Activated B cell treated with CpG ODN at 0.5 μM for 24 hours (primary cell): ENCODE measurements at regions not wholly inside any gene's neighbourhood (a gene's known extent, or its start where the extent isn't known, plus 50 kb on each side); places are given as distances from the start of the nearest gene placed in this dataset.

Experiments
- ATAC-seq: fragments of 200-7000 bp; cut with Tn5 transposase; one replicate; pipeline ENCODE4 v1.10.0; 2021; ENCODE audit warnings: low read depth, mild to moderate bottlenecking, moderate library complexity
- CTCF ChIA-PET: fragments of 350-600 bp; sonication (Branson Sonifier 250); formaldehyde crosslinking; loops from one replicate; lab custom pipeline; 2021; ENCODE audit warnings: antibody characterized with exemption; lab: Charles Lee
- POLR2A ChIA-PET: fragments of 350-600 bp; sonication (Branson Sonifier 250); formaldehyde crosslinking; loops from one replicate; lab custom pipeline; 2021; ENCODE audit warnings: antibody characterized with exemption; lab: Charles Lee
- DNase-seq: peaks from one replicate; pipeline ENCODE4 v3.0.0; 2022
- H3K27ac Mint-ChIP-seq: one replicate; pipeline ENCODE4 v1.8.0; 2020; ENCODE audit warnings: mixed read lengths
- H3K27me3 Mint-ChIP-seq: one replicate; pipeline ENCODE4 v1.8.0; 2021; ENCODE audit warnings: mixed read lengths
- H3K36me3 Mint-ChIP-seq: one replicate; pipeline ENCODE4 v1.8.0; 2021; ENCODE audit warnings: low read depth, mixed read lengths
- H3K4me1 Mint-ChIP-seq: one replicate; pipeline ENCODE4 v1.8.0; 2021; ENCODE audit warnings: mixed read lengths
- H3K4me3 Mint-ChIP-seq: one replicate; pipeline ENCODE4 v1.8.0; 2020; ENCODE audit warnings: mild to moderate bottlenecking, mixed read lengths
- H3K9me3 Mint-ChIP-seq: one replicate; pipeline ENCODE4 v1.8.0; 2020; ENCODE audit warnings: mixed read lengths
- CTCF ChIP-seq: fragments of 200-600 bp; IDR thresholded peaks from one replicate; pipeline ENCODE4 v1.8.0; 2022; ENCODE audit warnings: antibody characterized with exemption, mild to moderate bottlenecking
- intact Hi-C: fragments of 100-400 bp; cut with micrococcal nuclease; formaldehyde crosslinking; loops from one replicate; pipeline ENCODE4 v1.15.1; 2024

DNA sequence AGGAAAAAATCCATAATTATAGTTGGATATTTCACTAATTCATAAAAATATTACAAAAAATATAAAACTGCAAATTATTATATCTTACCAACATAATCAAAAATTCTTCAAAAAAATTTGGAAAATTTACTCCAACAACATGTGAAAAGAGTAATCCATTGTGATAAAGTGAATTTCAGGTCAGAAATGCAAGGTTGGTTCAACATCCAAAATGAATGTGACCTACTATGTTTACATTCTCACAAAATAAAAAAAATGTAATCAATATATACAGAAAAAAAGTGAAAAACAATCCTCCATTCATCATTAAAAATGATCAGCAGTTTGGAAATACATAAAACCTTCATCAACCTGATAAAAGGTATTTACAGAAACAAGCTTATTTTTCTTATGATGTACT lies 1252.2 kb downstream of the JRKL start:
- H3K27ac Mint-ChIP-seq, result no peak overlapping the region
- intact Hi-C loops, result no loop called here
- no peak for TF ChIP-seq CTCF
- ChIA-PET CTCF (no interaction called here), POLR2A (no interaction called here)
- H3K9me3 Mint-ChIP-seq, result peaks cover 15% of the 10 kb centered on the region
- no peaks in the 10 kb centered on the region for H3K36me3 Mint-ChIP-seq
- no peaks in the 10 kb centered on the region for H3K27me3 Mint-ChIP-seq
- DNase-seq (no peak), ATAC-seq (no peak)
- H3K4me3 Mint-ChIP-seq, result no peak overlapping the region
- no peaks in the 10 kb centered on the region for H3K4me1 Mint-ChIP-seq

GRCh38 chr11:97645736-97646135 lies 1255.9 kb downstream of the JRKL start:
- TF ChIP-seq CTCF, result no peak
- POLR2A ChIA-PET, result no interaction called here
- no peaks in the 10 kb centered on the region for H3K27me3 Mint-ChIP-seq

DNA sequence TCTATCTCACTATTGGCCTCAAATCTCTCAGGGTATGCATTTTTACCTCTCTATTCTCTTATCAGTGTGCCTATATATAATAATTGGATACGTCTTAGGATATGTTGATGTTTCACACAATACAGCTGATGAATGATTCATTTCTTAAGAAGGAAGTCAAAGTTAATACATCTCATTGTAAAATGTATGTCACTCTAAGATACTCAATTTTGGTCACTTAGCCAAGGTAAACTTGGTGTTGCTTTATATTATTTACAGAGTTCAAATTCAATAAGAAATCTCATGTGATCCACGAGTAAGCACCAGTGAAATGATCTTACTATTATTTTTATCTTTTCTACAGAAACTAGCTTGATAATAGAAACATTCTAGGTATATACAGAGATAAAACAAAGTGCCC lies 1266.5 kb downstream of the JRKL start:
- H3K36me3 Mint-ChIP-seq, result no peaks in the 10 kb centered on the region
- no peak overlapping the region for H3K27ac Mint-ChIP-seq
- H3K4me3 Mint-ChIP-seq, result no peak overlapping the region
- no peak for TF ChIP-seq CTCF
- ChIA-PET POLR2A (no interaction called here), CTCF (no interaction called here)
- ATAC-seq (no peak), DNase-seq (no peak)
- no peaks in the 10 kb centered on the region for H3K27me3 Mint-ChIP-seq
- intact Hi-C loops, result no loop called here
- no peaks in the 10 kb centered on the region for H3K4me1 Mint-ChIP-seq
- H3K9me3 Mint-ChIP-seq, result no peaks in the 10 kb centered on the region

More at GRCh38 chr11:97645736-97646135, 1255.9 kb downstream of the JRKL start:
- H3K9me3 Mint-ChIP-seq, result peaks cover 9% of the 10 kb centered on the region
- H3K4me1 Mint-ChIP-seq, result no peaks in the 10 kb centered on the region
- no peak overlapping the region for H3K27ac Mint-ChIP-seq
- CTCF ChIA-PET, result no interaction called here
- no peaks in the 10 kb centered on the region for H3K36me3 Mint-ChIP-seq
- intact Hi-C loops, result no loop called here
- no peak overlapping the region for H3K4me3 Mint-ChIP-seq
- ATAC-seq, result no peak
- no peak for DNase-seq

DNA sequence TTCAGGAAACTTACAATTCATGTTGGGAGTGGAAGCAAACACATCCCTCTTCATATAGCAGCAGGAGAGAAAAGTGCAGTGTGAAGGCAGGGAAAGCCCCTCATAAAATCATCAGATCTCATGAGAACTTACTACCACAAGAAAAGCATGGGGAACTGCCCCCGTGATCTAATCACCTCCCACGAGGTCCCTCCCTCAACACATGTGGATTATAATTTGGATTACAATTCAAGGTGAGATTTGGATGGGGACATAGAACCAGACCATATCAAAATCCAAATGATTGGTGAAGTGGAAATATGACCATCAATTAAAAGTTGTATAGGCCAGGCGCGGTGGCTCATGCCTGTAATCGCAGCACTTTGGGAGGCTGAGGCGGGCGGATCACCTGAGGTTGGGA lies 1268.0 kb downstream of the JRKL start:
- no peaks in the 10 kb centered on the region for H3K36me3 Mint-ChIP-seq
- no peaks in the 10 kb centered on the region for H3K9me3 Mint-ChIP-seq
- ATAC-seq (no peak), DNase-seq (no peak)
- ChIA-PET CTCF (no interaction called here), POLR2A (no interaction called here)
- no peaks in the 10 kb centered on the region for H3K4me1 Mint-ChIP-seq
- intact Hi-C loops, result no loop called here
- H3K27me3 Mint-ChIP-seq, result no peaks in the 10 kb centered on the region
- no peak for TF ChIP-seq CTCF
- H3K4me3 Mint-ChIP-seq, result no peak overlapping the region
- no peak overlapping the region for H3K27ac Mint-ChIP-seq

- Mint-ChIP-seq H3K36me3 (no peaks in the 10 kb centered on the region), H3K9me3 (peaks cover 7% of the 10 kb centered on the region), H3K4me1 (no peaks in the 10 kb centered on the region), H3K27ac (no peak overlapping the region), H3K27me3 (no peaks in the 10 kb centered on the region), H3K4me3 (no peak overlapping the region)
- TF ChIP-seq CTCF, result no peak
- intact Hi-C loops, result no loop called here
- DNase-seq (no peak), ATAC-seq (no peak)
- POLR2A ChIA-PET, result no interaction called here
- CTCF ChIA-PET, result no interaction called here
These were observed 1277.2 kb downstream of the JRKL start for GRCh38 chr11:97667057-97667456.
